Muscle layer of colon (tissue), 2 donors: ENCODE measurements at regions not wholly inside any gene's neighbourhood (a gene's known extent, or its start where the extent isn't known, plus 50 kb on each side); places are given as distances from the start of the nearest gene placed in this dataset.
"Not testable (repeated sequence)": the region's sequence is repeated elsewhere in the genome, so short reads cannot be mapped to it uniquely, and the experiment has no call there.

Experiments used
- H3K27ac ChIP-seq: one replicate; pipeline ENCODE4 v1.7.0; 2013; ENCODE audit warnings: low read depth, mild to moderate bottlenecking, low read length, moderate library complexity
- H3K27me3 ChIP-seq, 2 donors: one replicate each; pipeline ENCODE4 v1.7.0; 2013; ENCODE audit warnings: low read length in 2 of 2, mild to moderate bottlenecking in 2 of 2; ENCODE audit not compliant: insufficient read depth in 2 of 2, control insufficient read depth in 1 of 2
- H3K36me3 ChIP-seq: one replicate; pipeline ENCODE4 v1.7.0; 2013; ENCODE audit warnings: mild to moderate bottlenecking, low read length; ENCODE audit not compliant: insufficient read depth
- H3K4me1 ChIP-seq: one replicate; pipeline ENCODE4 v1.7.0; 2013; ENCODE audit warnings: mild to moderate bottlenecking, low read length; ENCODE audit not compliant: insufficient read depth
- H3K4me3 ChIP-seq, 2 donors: one replicate each; pipeline ENCODE4 v1.7.0; 2013; ENCODE audit warnings: low read length in 2 of 2, low read depth in 1 of 2, mild to moderate bottlenecking in 1 of 2, moderate library complexity in 1 of 2
- H3K9ac ChIP-seq: one replicate; pipeline ENCODE4 v1.7.0; 2013; ENCODE audit warnings: low read length
- H3K9me3 ChIP-seq: one replicate; pipeline ENCODE4 v1.7.0; 2013; ENCODE audit warnings: mild to moderate bottlenecking, low read length
- donor health status: abdominal sarcoma.
- donor health status: Adenocarcinoma of cecum.

GRCh38 chr21:13843081-13843480, 233.5 kb downstream of the POTED start:
- not testable (repeated sequence) for H3K9ac ChIP-seq, H3K9me3 ChIP-seq, H3K36me3 ChIP-seq

GRCh38 chr21:13827666-13828065, 218.1 kb downstream of the POTED start:
- not testable (repeated sequence) for H3K4me3 ChIP-seq, H3K27ac ChIP-seq, H3K9ac ChIP-seq, H3K27me3 ChIP-seq, H3K9me3 ChIP-seq, H3K4me1 ChIP-seq, H3K36me3 ChIP-seq

More at GRCh38 chr21:13843081-13843480, 233.5 kb downstream of the POTED start:
- H3K27ac ChIP-seq, H3K4me1 ChIP-seq, H3K27me3 ChIP-seq, H3K4me3 ChIP-seq: not testable (repeated sequence)

GRCh38 chr21:13827201-13827600, 217.6 kb downstream of the POTED start:
- Histone ChIP-seq H3K36me3 (no peaks in the 10 kb centered on the region), H3K9me3 (no peaks in the 10 kb centered on the region), H3K4me1 (no peaks in the 10 kb centered on the region), H3K4me3 (no peak overlapping the region), H3K27me3 (no peaks in the 10 kb centered on the region), H3K9ac (no peak overlapping the region), H3K27ac (no peak overlapping the region)

- H3K36me3 ChIP-seq, H3K4me1 ChIP-seq, H3K9me3 ChIP-seq, H3K27me3 ChIP-seq, H3K9ac ChIP-seq, H3K27ac ChIP-seq, H3K4me3 ChIP-seq: not testable (repeated sequence)
Measured at GRCh38 chr21:13826511-13826910, 216.9 kb downstream of the POTED start.

- H3K4me1 ChIP-seq, H3K4me3 ChIP-seq, H3K36me3 ChIP-seq, H3K27me3 ChIP-seq, H3K9me3 ChIP-seq, H3K9ac ChIP-seq, H3K27ac ChIP-seq: not testable (repeated sequence)
Measured at GRCh38 chr21:13825218-13825778, 215.7 kb downstream of the POTED start.

- not testable (repeated sequence) for H3K4me1 ChIP-seq, H3K27ac ChIP-seq, H3K9me3 ChIP-seq, H3K4me3 ChIP-seq, H3K36me3 ChIP-seq, H3K9ac ChIP-seq, H3K27me3 ChIP-seq
Measured at GRCh38 chr21:13820286-13820685, 210.7 kb downstream of the POTED start.

- not testable (repeated sequence) for H3K4me3 ChIP-seq, H3K9ac ChIP-seq, H3K9me3 ChIP-seq, H3K27me3 ChIP-seq, H3K4me1 ChIP-seq, H3K27ac ChIP-seq, H3K36me3 ChIP-seq
Measured at GRCh38 chr21:13812191-13812590, 202.6 kb downstream of the POTED start.

GRCh38 chr21:13810559-13810958, 201.0 kb downstream of the POTED start:
- H3K4me3 ChIP-seq, H3K27ac ChIP-seq, H3K9me3 ChIP-seq, H3K36me3 ChIP-seq, H3K4me1 ChIP-seq, H3K9ac ChIP-seq, H3K27me3 ChIP-seq: not testable (repeated sequence)

- not testable (repeated sequence) for H3K9me3 ChIP-seq, H3K9ac ChIP-seq, H3K4me1 ChIP-seq, H3K4me3 ChIP-seq, H3K36me3 ChIP-seq, H3K27ac ChIP-seq, H3K27me3 ChIP-seq
Measured at GRCh38 chr21:13806444-13806843, 196.9 kb downstream of the POTED start.

GRCh38 chr21:13802757-13803156, 193.2 kb downstream of the POTED start:
- H3K4me1 ChIP-seq, result not testable (repeated sequence)

More at GRCh38 chr21:13802757-13803156, 193.2 kb downstream of the POTED start:
- H3K27ac ChIP-seq, H3K9me3 ChIP-seq, H3K4me3 ChIP-seq, H3K36me3 ChIP-seq, H3K27me3 ChIP-seq, H3K9ac ChIP-seq: not testable (repeated sequence)
